GM21529 (cell line): ENCODE measurements at regions not wholly inside any gene's neighbourhood (a gene's known extent, or its start where the extent isn't known, plus 50 kb on each side); places are given as distances from the start of the nearest gene placed in this dataset.

Source experiments
- ATAC-seq: cut with Tn5 transposase; IDR thresholded peaks from one replicate; pipeline ENCODE4 v1.9.1; 2021; ENCODE audit not compliant: unreplicated experiment

DNA sequence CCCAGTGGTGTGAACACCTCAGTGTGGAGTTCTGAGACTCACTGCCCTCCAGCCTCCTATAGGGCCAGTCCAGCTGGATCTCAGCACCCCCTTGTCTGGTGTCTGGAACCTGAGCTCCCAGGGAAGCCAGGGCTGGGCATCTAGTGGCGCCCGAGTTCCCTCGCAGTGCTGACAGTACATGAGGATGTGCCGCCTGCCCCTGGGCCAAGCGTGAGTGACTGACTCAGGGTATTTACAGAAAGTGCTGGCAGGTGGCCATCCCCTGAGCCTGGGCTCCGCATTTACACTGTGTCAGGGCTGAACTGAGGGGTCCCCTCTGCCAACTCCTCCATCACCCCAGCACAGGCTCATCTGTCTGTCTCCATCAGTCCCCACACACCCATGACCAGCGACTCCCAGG is 185.3 kb downstream of the BRD1 start:
- no peak for ATAC-seq

DNA sequence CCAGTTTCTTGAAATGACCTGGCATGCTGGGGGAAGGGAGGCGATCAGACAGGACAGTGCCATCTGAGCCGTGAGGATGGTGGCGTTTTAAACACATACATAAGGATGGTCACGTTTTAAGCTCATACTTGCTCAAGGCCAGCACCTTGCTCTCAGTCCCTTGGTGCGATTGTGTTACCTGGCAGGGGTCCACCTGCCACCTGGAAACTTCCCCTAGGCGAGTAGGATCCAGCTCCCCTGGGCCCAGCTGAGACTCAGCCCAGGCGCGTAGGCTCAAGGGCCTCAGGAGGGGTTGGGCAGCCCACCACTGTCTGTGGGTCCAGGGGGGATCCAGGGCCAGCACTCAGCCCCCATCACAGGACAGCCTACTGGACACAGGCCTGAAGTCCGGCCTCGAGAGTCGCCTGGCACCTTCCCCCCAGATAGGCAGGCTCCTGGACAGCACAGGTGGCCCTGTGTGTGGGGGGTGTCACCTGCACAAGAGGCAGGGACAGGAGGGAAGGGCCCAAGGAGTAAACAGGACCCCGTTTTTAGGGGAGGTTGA is 185.8 kb downstream of the BRD1 start:
- ATAC-seq, result no peak

DNA sequence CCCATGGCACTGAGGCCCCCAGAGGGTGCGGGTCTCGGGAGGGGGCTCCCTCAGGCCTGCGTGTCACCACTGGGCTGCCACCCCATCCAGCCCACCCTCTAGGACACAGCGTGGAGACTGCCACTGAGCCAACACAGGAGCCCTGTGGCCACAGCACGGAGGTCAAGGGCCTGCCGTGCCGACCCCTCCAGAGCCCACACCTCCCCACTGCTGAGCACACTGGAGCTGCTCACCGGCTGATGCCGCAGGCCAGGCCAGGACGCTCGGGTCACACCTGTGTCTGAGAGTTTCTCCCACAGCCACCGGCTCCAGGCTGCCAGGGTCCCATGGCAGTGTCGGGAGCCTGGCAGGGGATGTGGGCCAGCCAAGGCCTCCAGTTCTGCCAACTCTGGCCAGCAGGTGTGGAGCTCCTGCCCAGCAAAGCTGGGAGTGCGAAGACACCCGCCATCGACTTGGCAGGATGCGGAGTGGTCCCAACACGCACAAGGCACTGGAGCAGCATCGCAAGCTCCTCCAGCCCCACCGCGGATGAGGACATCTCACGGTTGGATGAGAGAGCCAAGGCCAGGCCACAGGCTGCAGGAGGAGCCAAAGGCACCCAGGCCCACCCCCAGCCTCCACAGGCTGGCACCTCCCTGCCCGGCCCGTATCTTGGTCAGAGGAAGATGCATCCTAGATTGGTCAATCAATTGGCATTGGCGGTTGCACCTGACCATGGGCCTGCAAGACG is 187.1 kb downstream of the BRD1 start:
- no peak for ATAC-seq

DNA sequence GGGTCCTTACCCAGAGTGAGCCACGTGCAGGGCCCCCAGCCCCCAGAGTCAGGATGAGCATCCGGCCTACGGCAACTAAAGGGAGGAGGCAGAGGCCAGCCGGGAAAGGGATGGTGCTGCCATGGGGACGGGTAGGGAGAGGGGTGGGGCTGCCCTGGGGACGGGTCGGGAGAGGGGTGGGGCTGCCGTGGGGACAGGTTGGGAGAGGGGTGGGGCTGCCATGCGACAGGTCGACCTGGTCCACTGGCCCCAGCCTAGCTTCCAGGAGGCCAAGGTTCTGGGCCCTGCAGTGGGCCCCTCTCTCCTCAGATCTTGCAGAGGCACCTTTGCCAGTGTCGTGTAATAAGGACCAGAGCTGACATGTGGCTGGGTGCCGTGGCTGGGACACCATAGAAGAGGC is 187.7 kb downstream of the BRD1 start:
- no peak for ATAC-seq

DNA sequence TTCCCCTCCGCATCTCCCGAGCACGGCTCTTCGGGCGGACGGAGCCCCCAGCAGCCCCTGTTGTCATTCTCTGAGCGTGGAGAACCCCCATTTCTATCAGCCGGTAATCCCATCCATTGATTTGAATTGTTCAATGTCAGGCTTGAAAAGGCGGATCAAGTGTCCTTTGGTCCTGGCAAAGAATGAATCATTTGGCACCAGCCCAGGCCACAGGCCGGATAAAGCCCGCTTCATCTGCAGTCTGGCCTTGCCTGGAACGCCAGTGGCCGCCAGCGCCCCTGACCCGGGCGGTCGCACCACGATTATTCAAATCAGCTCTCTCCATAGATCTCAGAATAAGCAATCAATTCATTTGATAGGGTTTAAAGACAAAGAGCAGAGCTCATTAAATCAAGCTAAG is 188.9 kb downstream of the BRD1 start:
- ATAC-seq, result no peak

DNA sequence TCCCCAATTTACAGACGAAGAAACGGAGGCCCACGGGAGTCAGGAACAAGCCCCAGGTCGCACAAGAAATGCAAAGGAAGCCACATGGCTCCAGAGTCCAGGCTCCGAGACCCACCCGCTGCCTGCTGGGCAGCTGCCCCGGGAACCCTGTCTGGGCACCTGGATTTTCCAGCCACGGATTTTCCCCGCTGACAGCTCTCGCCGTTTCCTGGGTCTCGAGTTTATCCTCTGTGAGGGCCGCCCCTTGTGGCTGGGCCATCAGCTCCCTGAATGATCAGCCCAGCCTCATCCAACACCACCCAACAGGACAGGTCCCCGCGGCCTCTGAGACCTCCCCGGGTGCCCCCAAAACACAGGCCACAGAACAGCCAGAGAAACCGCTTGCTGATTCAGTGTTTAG is 189.7 kb downstream of the BRD1 start:
- no peak for ATAC-seq

DNA sequence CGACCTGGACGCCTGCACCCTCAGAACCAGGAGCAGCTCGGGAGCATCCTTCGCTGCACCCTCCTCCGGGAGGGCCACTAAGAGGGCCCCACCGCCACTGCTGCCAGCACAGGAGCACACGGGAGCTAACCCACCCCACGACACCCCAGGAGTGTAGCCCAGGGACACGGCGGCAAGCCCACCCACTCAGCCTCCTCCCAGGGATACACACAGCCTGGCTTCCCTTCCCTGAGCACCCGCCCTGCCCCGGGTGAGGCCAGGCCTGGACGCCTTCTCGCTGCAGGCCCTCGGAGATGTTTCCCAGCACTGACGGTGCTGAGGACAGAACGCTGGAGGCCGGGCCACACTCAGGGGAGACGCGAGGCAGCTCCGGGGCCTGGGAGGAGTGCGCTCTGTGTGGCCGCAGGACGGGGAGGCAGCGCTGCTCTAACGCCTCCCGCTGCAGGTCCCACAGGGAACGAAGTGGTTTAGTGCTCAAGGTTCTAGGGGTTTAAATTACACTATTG is 190.4 kb downstream of the BRD1 start:
- no peak for ATAC-seq

DNA sequence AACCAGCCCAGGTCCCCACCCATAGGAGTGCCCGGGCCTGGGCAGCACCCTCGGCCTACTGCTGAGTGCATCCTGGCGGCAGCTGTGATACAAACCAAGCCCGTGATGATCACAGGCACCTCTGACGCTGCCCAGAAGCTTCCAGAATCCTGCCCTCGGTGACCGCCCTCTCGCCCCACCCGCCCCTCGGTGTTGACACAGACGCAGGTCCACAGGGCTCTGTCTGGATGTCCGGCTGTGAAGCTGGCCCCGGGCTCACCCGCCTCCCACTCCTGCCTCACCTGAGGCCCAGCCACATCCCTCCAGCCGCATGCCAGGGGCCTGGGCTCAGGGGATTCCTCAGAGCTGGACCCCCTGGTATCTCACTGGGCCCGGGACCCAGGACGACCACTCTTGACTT is 191.0 kb downstream of the BRD1 start:
- no peak for ATAC-seq

DNA sequence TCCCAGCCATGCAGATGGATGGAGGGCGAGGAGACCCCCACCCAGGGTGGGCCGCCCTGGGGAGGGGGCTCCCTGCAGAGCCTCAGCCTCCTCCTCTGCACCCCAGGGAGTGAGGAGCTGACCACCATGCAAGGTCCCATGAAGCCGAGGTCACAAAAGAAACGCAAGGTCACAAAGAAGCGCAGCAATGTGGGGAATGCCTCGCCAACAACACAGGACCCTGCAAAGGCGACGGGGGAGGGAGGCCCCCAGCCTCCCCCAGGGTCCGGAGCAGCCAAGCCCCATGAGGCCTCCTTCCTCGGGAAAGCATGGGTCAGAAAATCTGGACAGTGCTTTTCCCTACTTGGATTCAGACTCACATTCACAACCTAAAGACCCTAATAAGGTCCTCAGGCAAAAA is 191.5 kb downstream of the BRD1 start:
- ATAC-seq, result no peak

DNA sequence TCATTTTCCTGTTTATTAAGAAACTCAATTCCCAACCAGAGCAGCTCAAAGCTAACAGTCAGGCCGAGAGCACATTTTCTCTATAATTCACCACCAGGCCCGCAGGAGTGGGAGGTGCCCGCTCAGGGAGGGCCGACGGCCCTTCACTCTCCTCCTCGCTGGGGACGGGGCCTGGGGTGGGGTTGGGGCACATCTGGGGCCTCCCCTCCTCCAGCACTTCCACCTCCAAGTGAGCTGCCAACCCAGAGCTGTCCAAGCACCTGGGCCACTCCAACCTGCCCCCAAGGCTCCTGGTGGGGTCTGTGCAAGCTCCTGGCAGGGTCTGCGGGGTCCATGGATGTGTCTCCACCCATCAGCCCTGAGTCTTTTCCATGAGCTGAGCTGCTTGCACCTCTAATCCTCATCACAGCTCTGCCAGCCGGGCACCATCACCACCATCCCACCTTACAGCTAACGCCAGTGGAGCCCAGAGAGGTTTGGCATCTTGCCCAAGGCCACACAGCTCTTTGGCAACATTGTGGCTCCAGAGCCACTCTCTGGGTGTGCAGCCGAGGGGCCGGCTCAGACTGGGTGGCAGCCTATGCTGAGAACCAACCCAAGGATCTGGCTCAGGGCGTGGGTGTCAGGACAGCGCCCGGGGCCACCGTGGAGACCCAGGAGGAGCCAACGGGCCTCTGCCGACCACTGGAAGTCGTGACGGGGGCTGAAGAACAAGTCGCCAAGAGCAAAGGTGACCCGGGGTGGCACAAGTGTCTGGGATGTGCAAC is 193.5 kb downstream of the BRD1 start:
- ATAC-seq, result no peak

DNA sequence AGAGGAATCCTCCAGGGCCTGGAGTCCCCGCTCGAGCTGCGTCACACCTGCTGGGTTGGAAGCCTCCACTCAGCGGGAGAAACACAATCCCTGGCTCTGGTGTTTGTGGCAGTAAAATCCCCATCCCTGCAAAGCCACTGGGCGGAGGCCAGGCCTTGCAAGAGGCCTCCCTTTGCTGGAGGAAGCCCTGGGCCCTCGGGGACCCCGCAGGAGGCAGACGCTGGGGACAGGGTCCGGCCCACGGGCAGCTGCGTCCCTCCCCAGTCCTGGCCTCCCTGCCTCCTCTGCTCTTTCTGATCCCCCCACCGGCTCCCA is 194.7 kb downstream of the BRD1 start:
- no peak for ATAC-seq

DNA sequence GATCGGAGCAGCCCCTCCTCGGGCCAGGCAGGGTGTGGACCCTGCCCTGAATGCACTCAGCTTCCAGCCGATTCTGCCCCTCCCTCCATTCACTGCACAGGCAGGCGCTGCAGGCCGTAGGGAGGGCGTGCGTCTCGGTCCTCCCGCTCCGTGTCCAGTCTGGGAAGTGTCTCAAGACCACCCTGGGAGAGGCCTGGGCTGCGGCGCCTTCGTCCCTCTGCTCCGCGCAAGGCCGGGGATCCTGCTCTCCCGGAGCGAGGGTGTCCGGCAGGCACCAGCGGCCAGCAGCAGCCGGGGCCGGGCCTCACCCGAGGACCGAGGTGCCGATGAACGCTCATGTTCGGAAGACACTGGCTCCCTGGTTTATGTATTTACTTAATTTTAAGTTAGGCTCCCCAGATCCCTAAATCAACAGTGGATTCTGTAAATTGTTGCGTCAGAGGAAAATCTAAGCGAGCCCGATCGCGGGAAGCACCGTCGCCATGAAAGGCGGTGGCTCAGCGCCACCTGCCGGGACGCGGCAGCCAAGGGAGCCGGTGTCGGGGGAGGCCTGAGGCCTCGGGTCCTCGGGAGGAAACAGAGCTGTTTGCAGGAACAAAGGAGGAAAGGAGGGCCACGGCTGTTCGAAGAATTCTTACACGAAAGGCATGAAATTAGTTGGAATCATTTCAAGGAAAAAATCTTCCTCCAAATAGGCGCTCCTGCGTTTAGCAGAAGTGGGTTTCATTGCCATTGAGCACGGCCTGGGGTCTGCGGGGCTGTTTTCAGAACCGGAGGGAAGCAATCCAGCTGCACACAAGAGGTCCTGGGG is 195.3 kb downstream of the BRD1 start:
- ATAC-seq, result no peak

DNA sequence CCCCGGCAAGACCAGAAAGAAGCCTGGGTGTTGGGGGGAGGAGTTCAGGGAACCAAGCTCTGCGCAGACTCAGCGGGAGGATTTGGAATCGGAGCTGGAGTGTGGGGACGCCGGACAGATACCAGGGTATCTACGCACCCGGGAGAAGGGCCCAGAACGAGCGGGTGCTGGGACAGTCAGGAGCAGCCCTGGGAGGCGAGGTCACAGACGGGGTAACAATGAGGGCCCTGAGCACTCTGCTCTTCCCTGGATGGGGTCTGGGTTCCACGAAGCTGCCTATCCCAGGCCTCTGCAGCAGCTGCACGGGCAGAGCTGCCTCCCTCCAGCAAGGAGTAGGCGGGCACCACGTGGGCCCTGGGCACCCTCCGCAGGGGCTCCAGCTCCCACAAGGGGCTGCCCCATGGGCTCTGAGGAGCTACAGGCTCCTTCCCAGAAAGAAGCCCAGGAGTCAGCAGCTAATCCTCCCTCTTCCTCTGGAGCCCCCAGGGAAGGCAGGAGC is 197.2 kb downstream of the BRD1 start:
- ATAC-seq, result no peak

DNA sequence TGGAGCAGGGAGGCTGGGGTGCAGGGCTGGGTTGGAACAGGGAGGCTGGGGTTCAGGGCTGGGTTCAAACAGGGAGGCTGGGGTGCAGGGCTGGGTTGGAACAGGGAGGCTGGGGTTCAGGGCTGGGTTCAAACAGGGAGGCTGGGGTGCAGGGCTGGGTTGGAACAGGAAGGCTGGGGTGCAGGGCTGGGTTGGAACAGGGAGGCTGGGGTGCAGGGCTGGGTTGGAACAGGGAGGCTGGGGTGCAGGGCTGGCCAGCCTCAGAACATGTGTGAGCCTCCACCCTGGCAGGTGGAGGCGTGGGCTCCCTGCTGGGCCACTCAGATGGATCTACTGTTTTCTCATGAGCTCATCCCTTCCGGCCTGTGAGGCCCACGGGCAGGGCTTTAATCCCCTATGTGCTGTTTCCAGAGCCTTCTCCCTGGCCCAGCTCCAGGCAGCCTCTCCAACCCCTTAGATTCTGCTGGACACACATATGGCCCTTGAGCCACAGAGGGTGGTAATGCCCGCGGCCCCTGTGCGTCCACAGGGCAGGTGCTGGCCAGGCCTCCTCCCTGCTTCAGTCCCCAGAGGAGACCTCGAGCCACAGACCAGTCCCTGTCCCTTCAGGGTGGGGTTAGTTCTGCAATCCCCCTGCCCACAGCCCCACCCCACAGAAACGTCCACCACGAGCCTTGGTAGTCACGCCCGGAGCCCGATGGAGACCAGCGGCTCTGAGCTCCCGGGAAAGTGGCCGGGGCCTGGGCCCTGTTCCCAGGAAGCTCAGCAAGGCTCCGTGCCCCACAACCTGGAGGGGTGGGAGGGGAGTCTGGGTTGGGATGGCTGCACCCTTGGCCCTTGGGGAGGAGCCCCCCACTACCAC is 197.9 kb downstream of the BRD1 start:
- no peak for ATAC-seq

DNA sequence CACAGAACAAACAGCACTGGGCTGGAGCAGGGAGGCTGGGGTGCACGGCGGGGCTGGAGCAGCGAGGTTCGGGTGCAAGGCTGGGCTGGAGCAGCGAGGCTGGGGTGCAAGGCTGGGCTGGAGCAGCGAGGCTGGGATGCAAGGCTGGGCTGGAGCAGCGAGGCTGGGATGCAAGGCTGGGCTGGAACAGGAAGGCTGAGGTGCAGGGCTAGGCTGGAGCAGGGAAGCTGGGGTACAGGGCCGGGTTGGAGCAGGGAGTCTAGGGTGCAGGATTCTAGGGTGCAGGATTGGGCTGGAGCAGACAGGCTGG is 198.5 kb downstream of the BRD1 start:
- ATAC-seq, result no peak

DNA sequence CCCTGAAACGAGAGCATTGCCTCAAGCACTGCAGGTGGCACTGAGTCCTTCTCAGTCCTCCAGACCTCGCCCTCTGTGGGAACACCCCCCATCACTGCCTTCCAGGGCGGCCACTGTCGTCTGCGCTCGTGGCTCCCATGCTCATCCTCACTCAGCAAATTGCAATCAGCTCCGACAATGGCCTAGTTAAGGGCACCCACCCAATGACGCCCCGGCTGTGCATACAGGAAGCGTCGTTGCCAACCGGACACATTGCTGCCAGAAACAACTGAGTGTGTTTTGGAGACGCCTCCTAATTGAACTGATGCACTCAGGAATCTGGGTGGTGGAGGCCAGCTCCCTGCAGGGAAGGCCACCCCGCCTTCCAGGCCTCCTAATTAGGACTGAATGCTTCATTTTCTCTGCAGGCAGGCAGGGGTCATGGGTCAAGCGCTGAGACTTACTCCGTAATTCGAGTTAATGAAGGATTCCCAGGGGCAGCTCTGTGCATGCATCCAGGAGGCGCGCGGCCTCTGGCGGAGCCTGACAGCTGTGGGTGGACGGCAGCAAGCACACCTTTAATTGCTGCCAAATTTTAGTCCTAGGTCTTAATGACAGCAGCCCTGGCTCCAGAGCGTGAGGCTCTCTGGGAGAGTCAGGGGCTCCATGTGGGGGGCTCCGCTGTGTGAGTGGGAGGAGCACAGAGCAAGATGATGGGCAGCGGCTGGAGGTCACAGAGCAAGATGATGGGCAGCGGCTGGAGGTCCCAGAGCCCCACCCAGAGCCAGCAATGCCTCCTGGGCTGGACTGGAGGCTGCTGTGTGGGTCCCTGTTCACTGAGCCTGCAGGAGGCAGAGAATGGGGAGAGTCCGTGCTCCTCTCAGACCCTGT is 199.0 kb downstream of the BRD1 start:
- ATAC-seq, result no peak

DNA sequence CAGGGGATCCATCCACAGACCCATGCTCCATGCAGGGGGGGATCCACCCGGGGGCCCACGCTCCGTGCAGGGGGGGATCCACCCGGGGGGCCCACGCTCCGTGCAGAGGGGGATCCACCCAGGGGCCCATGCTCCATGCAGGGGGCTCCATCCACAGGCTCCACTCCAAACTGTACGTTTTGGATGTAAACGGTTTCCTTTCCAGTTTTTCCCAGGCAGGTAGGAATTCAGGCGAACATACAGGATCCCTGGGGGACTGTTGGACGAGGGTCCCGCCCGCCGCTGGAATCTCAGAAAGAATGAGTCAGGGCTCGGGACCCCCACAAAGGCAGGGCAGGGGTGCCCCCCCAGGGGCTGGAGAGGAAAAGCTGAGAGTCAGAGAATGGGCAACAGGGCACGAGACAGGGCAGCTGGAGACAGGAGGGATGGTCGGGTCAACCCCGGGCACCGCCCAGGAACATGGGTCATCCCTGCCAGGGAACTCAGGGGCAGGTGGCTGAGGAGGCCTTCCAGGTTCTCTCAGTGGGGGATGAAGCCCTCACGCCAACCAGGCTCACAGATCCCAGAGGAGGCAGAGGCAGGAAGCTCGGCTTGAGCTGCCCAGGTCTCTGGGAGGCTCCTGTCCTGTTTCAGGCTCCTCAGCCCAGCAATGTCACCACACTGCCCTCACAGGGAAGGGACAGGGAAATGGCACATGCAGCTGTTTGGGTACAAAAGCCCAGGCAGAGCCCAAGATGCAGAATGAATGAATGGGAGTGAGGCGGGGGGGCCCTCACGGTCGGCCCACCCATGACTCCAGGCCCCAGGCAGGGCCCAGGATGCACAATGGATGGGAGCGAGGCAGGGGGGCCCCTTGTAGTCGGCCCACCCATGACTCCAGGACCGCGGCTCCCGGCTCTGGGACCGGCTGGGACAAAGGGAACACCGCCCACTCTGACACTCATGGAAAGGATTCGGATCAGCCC is 200.2 kb downstream of the BRD1 start:
- ATAC-seq, result no peak

DNA sequence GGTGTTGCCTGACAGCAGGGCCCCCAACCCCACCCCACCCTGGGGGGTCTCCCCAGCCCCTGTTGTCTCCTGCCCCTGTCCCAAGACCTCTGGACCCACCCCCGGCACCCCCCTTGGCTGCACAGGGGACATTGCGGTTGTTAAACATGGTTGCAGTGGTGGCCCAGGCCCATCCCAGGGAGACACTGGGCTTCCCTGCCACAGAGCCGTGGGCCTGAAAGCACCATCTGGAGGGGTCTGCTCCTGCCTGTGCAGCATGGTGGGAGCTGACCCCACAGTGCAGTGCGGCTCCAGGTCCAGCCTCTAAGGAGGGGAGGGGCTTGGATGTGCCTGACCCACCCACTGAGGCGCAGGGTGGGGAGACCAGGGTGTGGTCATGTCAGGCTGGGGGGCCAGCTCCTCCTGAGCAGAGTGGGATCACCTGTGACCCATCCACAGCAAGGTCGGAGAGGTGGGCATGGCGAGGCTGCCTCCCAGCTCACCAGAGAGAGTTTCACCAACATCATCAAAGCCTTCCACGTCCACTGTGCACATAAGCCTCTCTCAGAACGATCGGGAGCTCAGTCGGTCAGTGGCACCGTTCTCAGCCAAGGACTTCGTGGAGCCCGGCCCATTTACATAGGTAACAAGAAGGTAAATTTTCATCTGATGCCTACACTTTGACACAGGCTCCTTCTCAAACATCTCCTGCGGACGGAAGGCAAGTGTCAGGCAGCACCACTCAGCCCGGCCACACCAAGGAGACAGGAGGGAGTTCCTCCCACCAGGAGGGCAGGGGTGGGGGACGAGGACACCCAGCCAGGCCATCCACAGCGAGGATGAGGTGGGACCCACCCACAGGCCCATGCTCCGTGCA is 201.1 kb downstream of the BRD1 start:
- no peak for ATAC-seq
